SK-N-MC (cell line): ENCODE measurements at regions not wholly inside any gene's neighbourhood (a gene's known extent, or its start where the extent isn't known, plus 50 kb on each side); places are given as distances from the start of the nearest gene placed in this dataset.

ENCODE experiments used
- EZH2 ChIP-seq: fragments of 200-600 bp; sonication (generic); IDR thresholded peaks from one replicate; pipeline ENCODE4 v1.6.1; 2017; ENCODE audit warnings: antibody characterized with exemption
- POLR2AphosphoS5 ChIP-seq: IDR thresholded peaks from 2 replicates; pipeline ENCODE4 v1.6.1; 2012; ENCODE audit warnings: mild to moderate bottlenecking, low read depth, low read length, borderline replicate concordance

GRCh38 chr12:67911789-67912188 lies 77.5 kb upstream of the IFNG-AS1 start:
- TF ChIP-seq EZH2 (no peak), POLR2AphosphoS5 (no peak)
